HEK293T (cell line): ENCODE measurements at regions not wholly inside any gene's neighbourhood (a gene's known extent, or its start where the extent isn't known, plus 50 kb on each side); places are given as distances from the start of the nearest gene placed in this dataset.

ENCODE experiments used
- CTCF ChIA-PET: fragments of 350-600 bp; formaldehyde crosslinking; extraction: SDS; loops from one replicate; lab custom pipeline; 2021; ENCODE audit warnings: antibody characterized with exemption, inconsistent platforms; lab: Yijun Ruan, JAX
- POLR2A ChIA-PET: fragments of 350-600 bp; formaldehyde crosslinking; extraction: SDS; loops from one replicate; lab custom pipeline; 2020; ENCODE audit warnings: antibody characterized with exemption, inconsistent platforms; lab: Yijun Ruan, JAX
- DNase-seq: peaks from one replicate; pipeline ENCODE4 v3.0.0; 2012; ENCODE audit warnings: mixed read lengths; ENCODE audit errors: extremely low spot score
- ARNT ChIP-seq: fragments of 450-650 bp; IDR thresholded peaks from 2 replicates; pipeline ENCODE4 v1.6.1; 2017; ENCODE audit warnings: mild to moderate bottlenecking
- BHLHE40 ChIP-seq: fragments of 450-650 bp; IDR thresholded peaks from 2 replicates; pipeline ENCODE4 v1.6.1; 2016; ENCODE audit warnings: mild to moderate bottlenecking, moderate library complexity, borderline replicate concordance
- CTBP1 ChIP-seq: fragments of 450-650 bp; IDR thresholded peaks from 2 replicates; pipeline ENCODE4 v1.6.1; 2016; ENCODE audit warnings: borderline replicate concordance
- ELF4 ChIP-seq: fragments of 450-650 bp; IDR thresholded peaks from 2 replicates; pipeline ENCODE4 v1.6.1; 2017; ENCODE audit warnings: antibody characterized with exemption
- FOXA1 ChIP-seq: fragments of 450-650 bp; IDR thresholded peaks from 2 replicates; pipeline ENCODE4 v1.6.1; 2016; ENCODE audit warnings: mild to moderate bottlenecking
- FOXK2 ChIP-seq: fragments of 450-650 bp; IDR thresholded peaks from 2 replicates; pipeline ENCODE4 v1.6.1; 2016; ENCODE audit warnings: mild to moderate bottlenecking
- FOXM1 ChIP-seq: fragments of 450-650 bp; IDR thresholded peaks from 2 replicates; pipeline ENCODE4 v1.6.1; 2017; ENCODE audit warnings: mild to moderate bottlenecking, borderline replicate concordance
- HDGF ChIP-seq: fragments of 450-650 bp; IDR thresholded peaks from 2 replicates; pipeline ENCODE4 v1.6.1; 2017; ENCODE audit warnings: antibody characterized with exemption, borderline replicate concordance
- L3MBTL2 ChIP-seq: fragments of 450-650 bp; conservative IDR thresholded peaks from 2 replicates; pipeline ENCODE4 v1.6.1; 2016; ENCODE audit warnings: mild to moderate bottlenecking
- LEF1 ChIP-seq: fragments of 450-650 bp; IDR thresholded peaks from 2 replicates; pipeline ENCODE4 v1.6.1; 2017; ENCODE audit warnings: mild to moderate bottlenecking, borderline replicate concordance
- NFRKB ChIP-seq: fragments of 450-650 bp; IDR thresholded peaks from 2 replicates; pipeline ENCODE4 v1.6.1; 2016; ENCODE audit warnings: mild to moderate bottlenecking, moderate library complexity
- SP1 ChIP-seq: fragments of 450-650 bp; IDR thresholded peaks from 2 replicates; pipeline ENCODE4 v1.6.1; 2017
- SUZ12 ChIP-seq: fragments of 450-650 bp; IDR thresholded peaks from 2 replicates; pipeline ENCODE4 v1.6.1; 2016; ENCODE audit warnings: mild to moderate bottlenecking
- TARDBP ChIP-seq: fragments of 450-650 bp; IDR thresholded peaks from 2 replicates; pipeline ENCODE4 v1.6.1; 2016
- ZNF384 ChIP-seq: fragments of 450-650 bp; IDR thresholded peaks from 2 replicates; pipeline ENCODE4 v1.6.1; 2016
- TF ChIP-seq, protein P1 (sequence below): fragments of 450-650 bp; IDR thresholded peaks from 2 replicates; pipeline ENCODE4 v1.6.1; 2016

DNA sequence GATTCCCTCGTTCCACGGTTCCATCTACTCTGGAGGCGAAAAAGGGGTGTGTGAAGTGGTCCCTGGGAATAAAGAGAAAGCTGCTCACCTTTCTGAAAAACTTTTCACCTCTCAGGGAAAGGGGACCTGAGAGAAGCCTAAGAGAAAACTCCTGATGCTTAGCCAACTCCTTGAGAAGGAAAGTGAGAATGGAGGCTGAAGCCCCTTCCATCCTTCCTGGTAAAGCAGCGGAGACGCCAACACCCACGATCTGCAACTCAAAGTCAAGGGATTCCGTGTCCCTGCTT, 110.0 kb downstream of the ARF6 start:
- ChIA-PET POLR2A (interaction anchor here (0.9 to 3.0 kb wide), 6 partner anchors 13 to 135 kb away, joined by 3 to 9 read pairs (median 6); partner anchors contain the start of gene ARF6), CTCF (interaction anchor here (0.6 to 2.2 kb wide), 3 partner anchors 122 to 141 kb away, joined by 4 to 11 read pairs (median 4); no protein-coding TSS in a partner anchor)
- no peak for DNase-seq
- no peak for TF ChIP-seq NFRKB
- no peak for TF ChIP-seq SP1
- no peak for TF ChIP-seq TARDBP
- no peak for TF ChIP-seq ARNT
- no peak for TF ChIP-seq CTBP1
- TF ChIP-seq FOXA1: no peak
- TF ChIP-seq ELF4: no peak
- no peak for TF ChIP-seq ZNF384
- TF ChIP-seq, protein P1, sequence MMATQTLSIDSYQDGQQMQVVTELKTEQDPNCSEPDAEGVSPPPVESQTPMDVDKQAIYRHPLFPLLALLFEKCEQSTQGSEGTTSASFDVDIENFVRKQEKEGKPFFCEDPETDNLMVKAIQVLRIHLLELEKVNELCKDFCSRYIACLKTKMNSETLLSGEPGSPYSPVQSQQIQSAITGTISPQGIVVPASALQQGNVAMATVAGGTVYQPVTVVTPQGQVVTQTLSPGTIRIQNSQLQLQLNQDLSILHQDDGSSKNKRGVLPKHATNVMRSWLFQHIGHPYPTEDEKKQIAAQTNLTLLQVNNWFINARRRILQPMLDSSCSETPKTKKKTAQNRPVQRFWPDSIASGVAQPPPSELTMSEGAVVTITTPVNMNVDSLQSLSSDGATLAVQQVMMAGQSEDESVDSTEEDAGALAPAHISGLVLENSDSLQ: no peak
- TF ChIP-seq LEF1: no peak
- no peak for TF ChIP-seq FOXK2
- no peak for TF ChIP-seq SUZ12
- no peak for TF ChIP-seq FOXM1
- TF ChIP-seq HDGF: no peak

DNA sequence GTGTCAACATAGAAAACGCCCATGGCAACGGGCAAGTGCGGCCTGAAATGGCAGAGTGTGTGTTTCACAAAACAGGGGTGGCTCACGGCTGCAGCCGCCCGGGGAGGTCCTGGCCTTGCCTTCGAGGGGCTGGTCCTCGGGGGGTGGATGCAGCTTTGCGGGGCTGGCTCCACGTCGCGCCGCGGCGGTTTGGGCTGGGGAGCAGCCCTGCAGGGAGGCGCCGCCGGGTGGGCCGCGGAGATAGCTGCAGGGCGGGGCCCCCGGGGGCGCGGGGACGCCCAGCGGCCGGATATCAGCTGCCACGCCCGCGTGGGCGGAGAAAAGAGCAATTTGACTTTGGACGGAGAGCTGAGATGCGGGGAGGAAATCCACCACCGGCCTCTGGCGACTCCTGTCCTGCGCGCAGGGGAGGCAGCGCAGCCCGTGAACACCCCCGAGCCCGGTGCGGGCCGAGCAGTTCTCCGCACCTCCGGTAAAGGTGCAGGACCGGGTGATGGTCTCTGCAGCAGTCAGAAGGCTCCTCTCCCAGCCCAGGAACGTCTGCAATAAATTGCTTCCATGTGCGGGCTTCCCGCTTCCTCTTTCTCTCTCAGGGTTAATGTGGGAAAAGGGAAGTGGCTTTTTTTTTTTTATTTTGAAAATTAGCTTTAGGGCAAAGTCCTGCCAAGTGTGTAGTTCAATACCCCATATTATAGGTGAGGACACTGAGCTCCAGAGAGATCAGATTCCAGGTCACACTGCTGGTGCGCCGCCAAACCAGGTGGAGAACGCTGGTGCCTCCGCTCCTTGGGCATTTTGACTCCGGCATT, 110.5 kb downstream of the ARF6 start:
- peak; percentile 55 for DNase-seq
- TF ChIP-seq HDGF (no peak), FOXK2 (no peak), L3MBTL2 (peak; percentile 52; the same call in 1 of the 2 replicates)
- CTCF ChIA-PET: interaction anchor here (0.6 to 2.2 kb wide), 4 partner anchors 122 to 141 kb away, joined by 4 to 11 read pairs (median 4); no protein-coding TSS in a partner anchor
- POLR2A ChIA-PET: interaction anchor here (0.6 to 3.0 kb wide), 10 partner anchors 12 to 136 kb away, joined by 3 to 9 read pairs (median 4); partner anchors contain the start of genes ARF6 and VCPKMT

DNA sequence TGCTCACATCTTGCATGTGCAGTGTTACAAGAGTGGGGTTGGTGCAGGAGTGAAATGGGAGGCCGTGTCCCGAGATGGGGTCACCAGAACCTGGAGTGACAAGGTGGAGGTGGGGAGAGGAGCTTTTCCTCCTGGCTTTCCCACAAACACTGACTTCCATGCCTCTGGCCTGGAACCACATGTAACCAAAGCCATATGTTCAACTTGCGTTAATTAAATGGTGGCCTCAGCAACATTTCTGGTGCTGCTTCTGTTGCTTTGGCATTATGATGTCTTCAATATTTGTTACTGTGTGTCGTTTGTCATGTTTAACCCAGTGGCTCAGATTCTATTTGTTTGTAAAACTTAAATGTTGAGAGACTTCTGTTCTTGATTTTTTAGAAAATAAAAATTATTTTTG, 110.2 kb downstream of the VCPKMT start:
- ChIA-PET CTCF (no interaction called here), POLR2A (no interaction called here)
- DNase-seq: no peak
- TF ChIP-seq ZNF384: no peak
- TF ChIP-seq ELF4: no peak
- no peak for TF ChIP-seq TARDBP
- no peak for TF ChIP-seq NFRKB
- no peak for TF ChIP-seq SUZ12
- no peak for TF ChIP-seq BHLHE40
- no peak for TF ChIP-seq LEF1
- TF ChIP-seq ARNT: no peak
- no peak for TF ChIP-seq SP1
- TF ChIP-seq FOXK2: no peak
- TF ChIP-seq, protein P1: no peak
- no peak for TF ChIP-seq FOXA1

DNA sequence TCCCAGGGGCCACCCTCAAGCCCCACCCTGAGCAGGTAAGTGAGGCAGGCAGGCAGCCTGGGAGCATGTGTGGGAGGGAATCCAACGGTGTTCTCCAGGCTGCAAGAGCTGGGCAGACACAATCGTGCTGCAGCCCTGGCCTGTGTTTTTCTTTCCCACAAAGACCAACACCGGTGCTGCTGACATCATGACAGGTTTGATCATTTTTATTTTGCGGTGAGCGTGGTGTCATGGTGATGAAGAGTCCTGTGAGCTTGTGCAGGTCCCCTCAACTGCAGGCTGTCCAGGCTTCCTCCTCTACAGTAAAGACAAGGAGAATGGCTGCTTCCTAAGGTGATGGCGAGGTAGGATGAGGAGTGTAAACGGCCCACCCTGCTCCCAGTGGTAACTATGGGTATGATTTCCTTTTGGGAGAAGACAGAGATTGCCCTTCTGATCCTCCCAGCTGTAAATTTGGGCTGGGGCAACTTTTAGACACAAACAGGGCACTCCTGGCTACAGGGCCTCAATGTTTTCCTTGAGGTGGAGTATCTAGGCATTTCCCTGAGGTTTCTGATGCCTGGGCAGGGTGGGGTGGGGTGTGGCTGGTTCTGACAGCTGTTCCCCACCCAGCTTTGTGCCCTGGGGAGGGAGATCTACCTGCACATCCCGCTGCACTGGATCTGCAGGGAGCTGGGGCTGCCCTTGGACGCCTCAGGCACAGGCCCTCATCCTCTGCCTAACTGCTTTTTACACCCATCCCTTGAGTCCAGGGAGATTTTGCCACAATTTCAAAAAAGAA, 109.1 kb downstream of the VCPKMT start:
- DNase-seq: no peak
- TF ChIP-seq FOXK2: no peak
- TF ChIP-seq FOXM1: no peak
- TF ChIP-seq SUZ12: no peak
- TF ChIP-seq, protein P1: no peak
- TF ChIP-seq L3MBTL2: no peak
- no peak for TF ChIP-seq ZNF384
- no peak for TF ChIP-seq FOXA1
- TF ChIP-seq LEF1: no peak
- no peak for TF ChIP-seq NFRKB
- TF ChIP-seq HDGF: no peak
- TF ChIP-seq CTBP1: no peak
- TF ChIP-seq SP1: no peak
- TF ChIP-seq ELF4: no peak
- TF ChIP-seq TARDBP: no peak
- POLR2A ChIA-PET: no interaction called here
- CTCF ChIA-PET: interaction anchor here (0.5 kb wide), 1 partner anchor 9 kb away, joined by 3 read pairs; no protein-coding TSS in a partner anchor

DNA sequence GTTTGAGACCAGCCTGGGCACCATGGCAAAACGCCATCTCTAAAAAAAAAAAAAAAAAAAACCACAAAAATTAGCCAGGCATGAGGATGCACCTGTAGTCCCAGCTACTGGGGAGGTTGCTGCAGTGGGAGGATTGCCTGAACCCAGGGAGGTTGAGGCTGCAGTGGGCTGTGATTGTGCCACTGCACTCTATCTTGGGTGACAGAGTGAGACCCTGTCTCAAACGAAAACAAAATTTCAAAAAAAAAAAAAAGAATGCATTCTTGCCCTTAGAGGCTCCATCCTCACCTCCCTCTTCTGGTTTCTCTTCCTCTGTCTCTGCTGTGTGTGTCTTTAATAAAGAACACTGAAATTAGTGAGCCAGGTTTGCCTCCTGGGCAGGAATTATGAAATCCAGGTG, 107.8 kb downstream of the VCPKMT start:
- CTCF ChIA-PET: no interaction called here
- no peak for TF ChIP-seq ARNT
- no peak for TF ChIP-seq ELF4
- no peak for TF ChIP-seq HDGF
- TF ChIP-seq SP1: no peak
- TF ChIP-seq FOXA1: no peak
- TF ChIP-seq L3MBTL2: no peak
- no peak for TF ChIP-seq ZNF384
- TF ChIP-seq SUZ12: no peak
- TF ChIP-seq, protein P1: no peak
- TF ChIP-seq LEF1: no peak
- no peak for TF ChIP-seq FOXK2
- TF ChIP-seq BHLHE40: no peak
- TF ChIP-seq FOXM1: no peak
- TF ChIP-seq TARDBP: no peak
- TF ChIP-seq CTBP1: no peak
- POLR2A ChIA-PET: interaction anchor here (0.7 kb wide), 1 partner anchor 9 kb away, joined by 3 read pairs; no protein-coding TSS in a partner anchor
- no peak for DNase-seq
